ENCODE measurements at regions not wholly inside any gene's neighbourhood (a gene's known extent, or its start where the extent isn't known, plus 50 kb on each side); places are given as distances from the start of the nearest gene placed in this dataset.
"Not testable (repeated sequence)": the region's sequence is repeated elsewhere in the genome, so short reads cannot be mapped to it uniquely, and the experiment has no call there.

GRCh38 chr5:90338712-90339372 lies 70.7 kb downstream of the CETN3 start:
- DNase-seq (ENCODE audit: low read depth in 2 of 3, low spot score in 1 of 3), result no peak

DNA sequence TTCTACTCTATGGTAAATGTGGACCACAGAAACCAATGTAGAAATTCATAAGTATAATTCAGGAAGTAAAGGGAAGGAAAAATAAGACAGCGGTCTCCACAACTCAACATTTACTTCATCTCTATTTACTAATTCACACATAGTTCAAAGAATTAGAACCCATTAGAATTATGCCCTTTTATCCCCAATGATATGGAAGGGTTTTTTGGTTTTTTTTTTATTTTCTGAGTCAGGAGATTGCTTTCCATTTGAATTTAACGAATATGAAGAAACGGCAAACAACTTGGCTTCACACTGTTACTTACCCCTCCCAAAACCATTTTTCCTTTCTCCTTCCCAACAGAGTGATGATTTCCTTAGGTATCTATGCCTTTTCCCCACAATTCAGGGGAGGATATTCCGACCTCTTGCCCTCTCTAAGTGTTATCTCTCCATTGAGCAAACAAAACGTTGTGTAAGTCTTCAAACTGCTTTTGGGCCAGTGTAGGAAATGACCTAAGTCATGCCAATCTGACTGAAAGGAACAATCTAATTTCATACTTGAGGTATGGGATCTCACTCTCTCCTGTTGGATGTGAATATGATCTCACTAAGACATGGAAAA lies 72.0 kb downstream of the CETN3 start:
- no peak for DNase-seq (ENCODE audit: low read depth in 2 of 3, low spot score in 1 of 3)

DNA sequence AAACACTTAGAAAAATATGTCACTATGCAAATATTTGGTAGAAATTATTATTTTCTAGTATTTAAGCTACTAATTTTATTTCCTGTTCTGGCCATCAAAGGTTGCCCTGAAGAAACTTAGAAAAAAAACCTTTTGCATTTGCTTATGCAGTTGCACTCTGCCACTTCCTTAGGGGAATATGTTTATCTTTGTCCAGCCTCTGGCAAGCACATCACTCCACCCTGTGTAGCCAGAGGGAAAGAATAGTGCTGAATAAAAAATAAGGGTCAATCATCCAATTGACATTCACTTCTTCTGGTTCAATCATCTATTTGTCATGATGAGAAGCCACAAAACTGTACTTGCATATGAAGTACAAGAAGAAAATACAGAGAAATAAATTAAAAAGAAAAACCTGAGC lies 72.8 kb downstream of the CETN3 start:
- DNase-seq (ENCODE audit: low read depth in 2 of 3, low spot score in 1 of 3), result no peak

- no peak for DNase-seq (ENCODE audit: low read depth in 2 of 3, low spot score in 1 of 3)
Observed at GRCh38 chr5:90334741-90335140, 74.8 kb downstream of the CETN3 start.

DNA sequence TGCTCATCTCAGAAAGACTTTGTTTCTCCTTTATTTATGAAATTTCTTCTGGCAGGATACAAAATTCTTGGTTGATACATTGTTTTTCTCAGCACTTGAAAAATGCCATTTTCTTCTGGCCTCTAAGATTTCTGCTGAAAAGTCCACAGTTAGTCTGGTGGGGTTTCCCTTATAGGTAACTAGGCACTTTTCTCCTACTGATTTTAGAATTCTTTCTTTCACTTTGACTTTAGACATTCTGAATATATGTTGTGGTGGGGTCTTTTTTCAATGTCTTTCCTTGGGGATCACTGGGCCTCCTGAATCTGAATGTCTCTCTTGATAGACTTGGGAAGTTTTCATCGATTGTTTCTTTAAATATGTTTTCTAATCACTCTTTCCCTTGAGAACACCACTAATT lies 79.6 kb downstream of the CETN3 start:
- no peak for DNase-seq (ENCODE audit: low read depth in 2 of 3, low spot score in 1 of 3)

DNA sequence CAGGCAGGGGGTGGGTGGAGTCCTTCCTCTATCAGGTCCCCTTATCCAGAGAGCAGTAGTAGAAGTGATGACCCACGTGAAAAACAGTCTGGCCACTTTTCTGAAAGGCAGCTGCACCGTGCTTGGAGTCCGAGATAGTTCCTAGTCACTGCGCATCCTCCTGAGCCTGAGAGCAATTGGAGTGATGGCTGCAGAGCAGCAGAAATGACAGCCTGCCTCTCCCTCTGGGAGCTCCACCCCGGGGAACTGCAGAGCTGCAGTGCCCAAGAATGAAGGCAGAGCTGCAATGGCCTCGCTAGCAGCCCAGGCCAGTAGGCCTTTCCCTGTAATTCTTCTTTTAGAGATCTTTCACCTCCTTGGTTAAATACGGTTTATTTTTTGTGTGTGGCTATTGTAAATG lies 82.6 kb downstream of the CETN3 start:
- no peak for DNase-seq (ENCODE audit: low read depth in 2 of 3, low spot score in 1 of 3)

DNA sequence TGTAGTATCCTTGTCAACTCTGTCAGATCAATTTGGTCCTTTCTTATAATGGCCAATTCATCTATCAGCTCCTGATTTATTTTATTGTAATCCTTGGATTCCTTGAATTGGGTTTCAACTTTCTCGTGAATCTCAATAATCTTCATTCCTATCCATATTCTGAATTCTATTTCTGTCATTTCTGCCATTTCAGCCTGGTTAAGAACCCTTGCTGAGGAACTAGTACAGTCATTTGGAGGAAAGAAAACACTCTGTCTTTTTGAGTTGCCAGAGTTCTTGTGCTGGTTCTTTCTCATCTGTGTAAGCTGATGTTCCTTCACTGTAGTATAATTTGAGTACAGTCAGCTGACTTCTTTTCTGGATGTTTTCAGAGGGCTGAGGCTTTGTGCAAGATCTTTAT lies 84.5 kb downstream of the CETN3 start:
- no peak for DNase-seq (ENCODE audit: low read depth in 2 of 3, low spot score in 1 of 3)

GRCh38 chr5:90320348-90320747 lies 89.2 kb downstream of the CETN3 start:
- DNase-seq (ENCODE audit: low read depth in 2 of 3, low spot score in 1 of 3), result not testable (repeated sequence)

GRCh38 chr5:90312027-90312426 lies 97.5 kb downstream of the CETN3 start:
- DNase-seq (ENCODE audit: low read depth in 2 of 3, low spot score in 1 of 3), result no peak

DNA sequence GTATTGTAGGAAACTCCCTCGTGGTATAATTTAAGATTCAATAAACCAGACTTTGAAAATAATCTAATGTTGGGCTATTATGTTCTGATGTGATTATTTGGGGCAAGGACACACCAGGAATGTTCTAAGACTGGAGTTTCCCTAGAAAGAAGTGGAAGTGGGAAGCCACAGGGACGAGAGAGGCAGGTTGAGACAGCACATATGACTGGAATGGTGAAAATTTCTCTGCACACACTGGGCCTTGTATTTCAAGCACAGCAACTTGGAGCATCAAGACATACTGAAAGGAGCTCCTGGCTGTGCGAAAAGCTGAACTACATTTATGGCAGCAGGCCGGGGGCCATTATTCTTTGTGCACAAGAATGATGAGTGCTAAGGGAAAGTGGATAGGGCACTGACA lies 98.2 kb downstream of the CETN3 start:
- DNase-seq (ENCODE audit: low read depth in 2 of 3, low spot score in 1 of 3), result no peak

- no peak for DNase-seq (ENCODE audit: low read depth in 2 of 3, low spot score in 1 of 3)
Observed at GRCh38 chr5:90308787-90309585, 100.6 kb downstream of the CETN3 start.

GRCh38 chr5:90307782-90308181 lies 101.8 kb downstream of the CETN3 start:
- DNase-seq (ENCODE audit: low read depth in 2 of 3, low spot score in 1 of 3), result no peak

DNA sequence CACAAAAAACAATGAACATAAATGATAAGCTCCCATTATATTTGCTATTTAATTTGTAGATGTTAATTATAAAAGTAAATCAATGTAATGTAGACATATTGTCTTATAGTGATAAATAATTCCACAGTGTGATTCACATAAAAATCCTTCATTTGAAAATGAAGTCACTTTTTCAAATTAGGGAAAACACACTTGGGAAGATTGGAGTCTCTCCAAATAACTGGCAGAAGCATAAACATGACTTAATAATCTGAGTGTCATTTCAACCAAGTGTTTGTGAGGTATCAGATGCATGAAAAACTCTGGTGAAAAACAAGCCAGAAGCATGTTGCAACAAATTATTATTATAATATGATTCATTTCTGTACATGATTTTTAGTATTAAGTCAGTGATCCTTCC lies 102.2 kb downstream of the CETN3 start:
- no peak for DNase-seq (ENCODE audit: low read depth in 2 of 3, low spot score in 1 of 3)

GRCh38 chr5:90306613-90307012 lies 102.9 kb downstream of the CETN3 start:
- no peak for DNase-seq (ENCODE audit: low read depth in 2 of 3, low spot score in 1 of 3)

DNA sequence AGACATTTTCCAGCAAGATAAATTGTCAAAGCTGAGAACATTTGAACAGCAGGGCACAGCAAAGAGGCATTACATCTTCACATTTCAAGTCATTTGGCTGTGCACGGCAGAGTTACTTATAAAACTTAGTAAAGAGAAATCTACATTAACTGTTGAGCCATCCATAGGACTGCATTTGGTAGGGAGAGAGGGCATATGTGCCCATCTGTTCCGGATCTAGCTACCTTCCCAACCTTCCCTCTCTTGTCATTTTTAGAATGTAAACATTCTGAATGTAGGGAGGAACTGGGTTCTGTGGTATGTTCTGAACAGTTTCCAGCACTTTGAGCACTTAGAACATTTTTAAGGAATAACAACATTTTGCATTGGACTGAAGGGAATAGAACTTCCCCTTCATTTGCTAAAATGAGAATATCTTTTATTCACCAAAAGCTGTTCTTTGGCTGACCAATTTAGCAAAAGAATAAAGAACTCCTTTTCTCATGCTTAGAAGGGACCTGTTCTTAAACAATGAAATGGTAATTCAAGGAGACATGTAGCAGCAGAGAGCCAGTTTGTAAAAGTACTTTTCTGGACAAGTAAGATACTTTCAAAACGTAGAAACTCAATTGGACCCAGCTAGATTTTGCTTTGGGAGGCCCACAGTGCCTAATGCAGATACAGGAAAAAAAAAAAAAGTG lies 104.4 kb downstream of the CETN3 start:
- DNase-seq (ENCODE audit: low read depth in 2 of 3, low spot score in 1 of 3), result no peak

DNA sequence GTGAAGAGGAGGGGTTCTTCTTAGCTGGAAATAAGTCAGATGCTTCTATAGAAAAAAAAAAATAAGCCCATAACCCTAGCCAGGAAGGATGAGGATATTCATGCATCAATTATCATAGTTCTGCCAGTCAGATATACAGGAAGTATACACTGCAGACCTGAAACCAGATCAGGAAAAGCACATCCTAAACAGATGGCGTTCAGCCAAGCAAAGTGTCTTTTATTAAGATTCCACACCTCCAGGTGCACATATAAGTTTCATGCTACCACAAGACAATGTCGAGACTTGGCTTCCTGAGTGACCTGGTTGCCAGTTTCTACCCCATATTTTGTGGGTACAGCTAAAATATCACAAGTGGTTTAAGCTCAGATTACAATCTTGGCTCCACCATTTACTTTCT lies 108.3 kb downstream of the CETN3 start:
- no peak for DNase-seq (ENCODE audit: low read depth in 2 of 3, low spot score in 1 of 3)

DNA sequence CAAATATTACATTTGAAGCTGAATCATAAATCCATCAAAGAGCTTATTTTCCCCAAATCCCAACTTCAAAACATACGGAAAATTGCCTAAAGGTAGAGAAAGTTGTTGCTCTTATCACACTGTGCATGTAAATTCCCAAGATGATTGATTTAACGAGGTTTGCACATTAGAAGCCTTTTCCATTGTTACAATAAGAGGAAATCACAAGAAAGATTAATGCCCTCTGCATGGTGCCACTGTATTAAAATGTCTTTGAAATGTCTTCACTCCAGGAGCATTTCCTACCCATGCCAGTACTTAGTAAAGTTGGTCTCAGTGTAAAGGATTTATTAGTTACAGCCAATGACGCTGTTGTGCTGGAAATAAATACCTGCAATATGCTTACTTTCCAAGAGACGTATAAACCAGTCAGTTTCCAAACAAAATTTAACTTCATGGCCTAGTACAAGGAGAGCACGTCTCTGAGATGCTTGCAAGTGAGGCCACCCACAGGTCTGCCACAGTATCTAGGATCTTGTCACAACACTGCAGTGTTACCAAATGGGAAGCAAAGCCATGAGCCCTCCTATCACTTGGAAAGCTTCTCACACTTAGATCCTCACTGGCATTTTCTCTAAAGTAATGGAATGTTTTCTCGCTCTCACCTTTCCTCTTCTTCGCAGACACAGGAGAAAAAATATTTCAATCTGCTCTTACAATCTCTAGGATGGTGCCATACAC lies 112.4 kb downstream of the CETN3 start:
- no peak for DNase-seq (ENCODE audit: low read depth in 2 of 3, low spot score in 1 of 3)

DNA sequence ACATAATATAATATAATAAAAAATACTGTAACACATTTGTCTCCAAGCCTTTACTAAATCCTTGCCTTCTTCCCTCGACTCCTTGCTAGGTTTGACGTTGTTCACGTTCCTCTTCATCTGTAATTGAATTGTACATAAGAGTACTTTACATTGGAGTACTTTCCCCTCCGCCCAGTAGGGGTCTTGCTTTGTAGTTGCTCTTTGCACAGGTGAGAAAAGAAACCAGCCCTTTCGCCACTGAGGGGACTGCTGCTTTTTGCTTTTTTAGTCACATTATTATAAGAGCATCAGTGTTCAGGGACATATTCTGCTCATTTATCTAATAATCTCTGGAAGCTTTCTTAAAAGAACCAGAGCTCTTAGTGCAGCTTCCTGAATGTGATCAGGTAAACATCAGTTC lies 115.0 kb downstream of the CETN3 start:
- DNase-seq (ENCODE audit: low read depth in 2 of 3, low spot score in 1 of 3), result no peak

DNA sequence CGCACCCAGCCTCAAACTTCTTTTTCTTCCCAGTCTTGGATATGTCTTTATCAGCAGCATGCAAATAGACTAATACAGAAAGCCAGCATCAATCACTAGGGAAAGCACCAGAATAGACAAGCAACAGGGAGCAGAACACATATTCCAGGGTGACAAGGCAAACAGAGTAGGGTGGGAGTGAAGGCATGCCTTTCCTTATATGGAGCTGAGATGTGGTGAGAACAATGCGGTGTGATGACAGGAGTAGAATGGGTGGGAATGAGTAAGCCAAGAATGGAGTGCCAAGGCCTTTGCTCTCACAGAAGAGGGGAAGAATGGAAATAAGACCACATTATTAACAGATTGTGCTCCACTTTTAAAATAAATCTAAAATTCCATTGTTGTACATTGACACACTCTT lies 115.6 kb downstream of the CETN3 start:
- DNase-seq (ENCODE audit: low read depth in 2 of 3, low spot score in 1 of 3), result no peak

DNA sequence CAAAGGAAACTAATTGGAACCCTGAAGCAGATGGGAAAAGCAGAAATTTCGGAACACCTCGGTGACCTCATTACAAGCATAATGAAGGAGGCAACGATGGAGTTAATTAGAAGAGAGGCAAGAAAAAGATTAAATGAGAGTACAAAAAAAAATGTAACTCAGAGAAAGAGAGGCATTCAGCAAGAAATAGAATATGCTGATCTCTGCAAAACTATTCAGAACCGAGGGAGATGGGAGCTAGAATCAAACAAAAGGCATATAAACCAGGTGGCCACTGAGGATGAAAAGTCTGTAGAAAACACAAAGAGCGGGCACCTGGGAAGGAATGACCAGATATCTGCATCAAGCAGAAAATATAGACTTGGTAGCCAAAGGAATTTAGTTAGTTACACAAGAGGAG lies 118.9 kb downstream of the CETN3 start:
- no peak for DNase-seq (ENCODE audit: low read depth in 2 of 3, low spot score in 1 of 3)

DNA sequence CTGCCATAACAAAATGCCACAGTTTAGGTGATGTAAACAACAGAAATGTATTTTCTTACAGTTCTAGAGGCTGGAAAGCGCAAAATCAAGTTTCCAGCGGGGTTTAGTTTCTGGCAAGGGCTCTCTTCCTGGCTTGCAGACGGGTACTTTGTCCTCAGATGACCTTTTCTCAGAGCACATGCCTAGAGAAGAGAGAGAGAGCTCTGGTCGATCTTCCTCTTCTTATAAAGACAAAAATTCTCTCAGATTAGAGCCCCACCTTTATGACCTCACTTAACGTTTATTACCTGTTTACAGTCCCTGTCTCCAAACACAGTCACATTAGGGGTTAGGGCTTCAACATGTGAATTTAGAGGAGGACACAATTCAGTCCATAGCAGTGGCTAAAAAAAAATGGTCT lies 119.7 kb downstream of the CETN3 start:
- DNase-seq (ENCODE audit: low read depth in 2 of 3, low spot score in 1 of 3), result no peak

Data from stimulated activated CD4-positive, alpha-beta T cell treated with anti-CD3 and anti-CD28 coated beads, Interleukin-12 subunit alpha, Interleukin-12 subunit beta, amount 100 ng/mL, for 48 hours (primary cell).